Kidney (tissue), 13 donors: ENCODE measurements at regions not wholly inside any gene's neighbourhood (a gene's known extent, or its start where the extent isn't known, plus 50 kb on each side); places are given as distances from the start of the nearest gene placed in this dataset.

ENCODE experiments used
- DNase-seq, 5 donors: peaks; one replicate each; pipeline ENCODE4 v3.0.0-alpha.2; 2013 to 2020
- FAIRE-seq: peaks from 2 replicates; lab custom pipeline; 2012; peaks lifted over from hg19 to GRCh38; lab: Jason Lieb, UNC
- H3K27ac ChIP-seq, 2 donors: one replicate each; pipeline ENCODE4 v1.7.0; 2013; ENCODE audit warnings: low read depth in 2 of 2, low read length in 2 of 2, inconsistent platforms in 1 of 2
- H3K27me3 ChIP-seq: one replicate; pipeline ENCODE4 v1.7.1; 2013; ENCODE audit warnings: low read length, inconsistent platforms; ENCODE audit not compliant: control insufficient read depth, insufficient read depth
- H3K36me3 ChIP-seq, 3 donors: one replicate each; pipeline versions ENCODE4 v1.7.0 to v1.7.1; 2013; ENCODE audit warnings: low read length in 3 of 3, control low read depth in 1 of 3, inconsistent platforms in 1 of 3; ENCODE audit not compliant: insufficient read depth in 3 of 3, control insufficient read depth in 2 of 3
- H3K4me1 ChIP-seq, 3 donors: one replicate each; pipeline versions ENCODE4 v1.7.0 to v1.7.1; 2013; ENCODE audit warnings: low read length in 3 of 3, inconsistent platforms in 1 of 3, low read depth in 1 of 3; ENCODE audit not compliant: control insufficient read depth in 2 of 3, insufficient read depth in 2 of 3
- H3K4me3 ChIP-seq, 3 donors: one replicate each; pipeline versions ENCODE4 v1.7.0 to v1.8.1; 2013; ENCODE audit warnings: low read length in 3 of 3, control low read depth in 1 of 3, inconsistent platforms in 1 of 3
- H3K9ac ChIP-seq, 3 donors: one replicate each; pipeline versions ENCODE4 v1.7.0 to v1.7.1; 2013; ENCODE audit warnings: low read length in 3 of 3, control low read depth in 1 of 3, inconsistent platforms in 1 of 3
- H3K9me3 ChIP-seq, 3 donors: one replicate each; pipeline versions ENCODE4 v1.7.0 to v1.7.1; 2013; ENCODE audit warnings: low read length in 3 of 3, control low read depth in 1 of 3, inconsistent platforms in 1 of 3; ENCODE audit not compliant: control insufficient read depth in 2 of 3, insufficient read depth in 1 of 3
- intact Hi-C: fragments of 100-400 bp; cut with DNase I; formaldehyde crosslinking; loops from one replicate; pipeline ENCODE4 v1.11.1; 2022
- TF ChIP-seq, protein P1 (sequence below): IDR thresholded peaks from 3 replicates; pipeline ENCODE4 v1.5.1; 2012; ENCODE audit warnings: mild to moderate bottlenecking, moderate library complexity, borderline replicate concordance; ENCODE audit not compliant: insufficient read depth; ENCODE audit errors: extremely low read depth
- donor health status: control.
- donor health status: control.
- donor health status: control.
- donor health status: control.
- donor health status: control.
- donor health status: DM: yes; HTN: yes; CAD: no.
- donor health status: Normal renal cell carcinoma (clear cell type).

DNA sequence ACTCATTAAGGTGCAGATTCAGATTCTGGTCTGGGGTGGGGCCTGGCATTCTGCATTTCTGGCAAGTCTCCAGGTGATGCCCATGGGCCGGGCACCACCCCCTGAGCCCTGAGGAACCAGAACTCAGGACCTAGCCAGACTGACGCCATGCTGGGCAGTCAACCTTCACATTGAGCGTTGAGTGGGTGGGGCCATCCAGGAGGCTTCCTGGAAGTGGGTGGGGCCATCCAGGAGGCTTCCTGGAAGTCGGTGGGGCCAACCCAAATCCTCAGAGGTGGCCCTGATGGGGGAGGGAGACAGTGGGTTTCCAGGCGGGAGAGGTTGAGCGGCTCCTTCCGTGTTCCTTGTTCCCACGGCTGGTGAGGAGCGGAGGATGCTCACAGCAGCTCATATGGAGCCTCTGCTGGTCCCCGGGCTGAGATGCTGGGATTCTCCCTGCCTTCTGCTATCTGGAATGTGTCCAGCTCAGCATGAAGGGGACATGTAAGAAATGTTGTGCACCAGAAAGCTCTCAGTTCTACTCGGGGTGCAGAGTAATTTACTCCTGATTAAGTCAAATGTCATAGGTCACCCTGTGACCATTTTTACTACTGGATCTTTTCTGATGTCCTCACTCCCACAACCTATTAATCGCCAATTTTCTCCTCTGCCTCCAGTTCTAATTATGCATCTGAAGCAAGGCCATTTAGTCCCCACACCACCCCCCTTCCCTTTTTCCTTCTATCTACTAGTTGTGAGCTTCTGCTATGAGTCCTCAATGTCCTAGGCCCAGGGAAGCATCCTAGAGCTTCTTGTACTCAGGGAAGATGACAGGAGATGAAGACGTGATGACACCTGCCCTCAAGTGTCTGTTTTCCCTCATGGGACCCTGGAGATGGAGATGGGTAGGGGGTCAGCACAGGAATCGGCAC, 435.4 kb downstream of the PTPRU start:
- Histone ChIP-seq H3K4me1 (no peaks in the 10 kb centered on the region), H3K9ac (no peak overlapping the region), H3K4me3 (no peak overlapping the region), H3K27ac (no peak overlapping the region), H3K9me3 (no peaks in the 10 kb centered on the region), H3K27me3 (no peaks in the 10 kb centered on the region), H3K36me3 (no peaks in the 10 kb centered on the region)
- DNase-seq (peak in 2 of 5 donors; percentile 6 to 21), FAIRE-seq (no peak)
- intact Hi-C loops, result no loop called here
- TF ChIP-seq, protein P1, sequence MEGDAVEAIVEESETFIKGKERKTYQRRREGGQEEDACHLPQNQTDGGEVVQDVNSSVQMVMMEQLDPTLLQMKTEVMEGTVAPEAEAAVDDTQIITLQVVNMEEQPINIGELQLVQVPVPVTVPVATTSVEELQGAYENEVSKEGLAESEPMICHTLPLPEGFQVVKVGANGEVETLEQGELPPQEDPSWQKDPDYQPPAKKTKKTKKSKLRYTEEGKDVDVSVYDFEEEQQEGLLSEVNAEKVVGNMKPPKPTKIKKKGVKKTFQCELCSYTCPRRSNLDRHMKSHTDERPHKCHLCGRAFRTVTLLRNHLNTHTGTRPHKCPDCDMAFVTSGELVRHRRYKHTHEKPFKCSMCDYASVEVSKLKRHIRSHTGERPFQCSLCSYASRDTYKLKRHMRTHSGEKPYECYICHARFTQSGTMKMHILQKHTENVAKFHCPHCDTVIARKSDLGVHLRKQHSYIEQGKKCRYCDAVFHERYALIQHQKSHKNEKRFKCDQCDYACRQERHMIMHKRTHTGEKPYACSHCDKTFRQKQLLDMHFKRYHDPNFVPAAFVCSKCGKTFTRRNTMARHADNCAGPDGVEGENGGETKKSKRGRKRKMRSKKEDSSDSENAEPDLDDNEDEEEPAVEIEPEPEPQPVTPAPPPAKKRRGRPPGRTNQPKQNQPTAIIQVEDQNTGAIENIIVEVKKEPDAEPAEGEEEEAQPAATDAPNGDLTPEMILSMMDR, result no peak

- Histone ChIP-seq H3K27ac (no peak overlapping the region), H3K9ac (no peak overlapping the region), H3K27me3 (no peaks in the 10 kb centered on the region), H3K36me3 (no peaks in the 10 kb centered on the region), H3K4me3 (no peak overlapping the region), H3K9me3 (no peaks in the 10 kb centered on the region), H3K4me1 (no peaks in the 10 kb centered on the region)
- intact Hi-C loops, result no loop called here
- TF ChIP-seq, protein P1, result no peak
- peak in 2 of 5 donors; percentile 0 to 7 for DNase-seq
- no peak for FAIRE-seq
Observed at GRCh38 chr1:29670752-29671151, 434.4 kb downstream of the PTPRU start.

DNA sequence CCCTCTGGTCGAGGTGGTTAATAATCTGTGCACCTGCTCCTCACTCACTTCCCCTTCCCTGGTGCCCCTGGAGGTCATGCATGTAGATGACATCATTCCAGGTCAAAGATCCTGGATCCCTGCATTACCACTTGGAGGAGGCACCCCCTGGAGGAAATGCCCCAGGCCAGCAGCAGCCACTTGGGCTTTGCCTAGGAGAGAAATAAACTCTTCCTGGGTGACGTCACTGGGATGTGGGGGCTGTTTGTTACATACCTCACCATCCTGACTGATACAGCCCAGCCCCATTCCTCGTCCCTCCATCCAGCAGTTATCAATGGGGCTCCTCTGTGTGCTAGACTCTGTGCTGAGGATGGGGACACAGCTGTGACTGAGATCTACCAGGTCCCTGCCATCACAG, 433.6 kb downstream of the PTPRU start:
- no peaks in the 10 kb centered on the region for H3K9me3 ChIP-seq
- H3K4me3 ChIP-seq, result no peak overlapping the region
- no peaks in the 10 kb centered on the region for H3K27me3 ChIP-seq
- H3K36me3 ChIP-seq, result no peaks in the 10 kb centered on the region
- FAIRE-seq, result no peak
- no peak overlapping the region for H3K27ac ChIP-seq
- TF ChIP-seq, protein P1, result no peak
- intact Hi-C loops, result no loop called here
- no peaks in the 10 kb centered on the region for H3K4me1 ChIP-seq
- DNase-seq, result peak in 2 of 5 donors; percentile 4 to 19
- H3K9ac ChIP-seq, result no peak overlapping the region
